ENCODE measurements at regions not wholly inside any gene's neighbourhood (a gene's known extent, or its start where the extent isn't known, plus 50 kb on each side); places are given as distances from the start of the nearest gene placed in this dataset.

GRCh38 chr20:39421571-39422105 is 459.5 kb downstream of the DHX35 start:
- no peaks in the 10 kb centered on the region for H3K4me1 ChIP-seq (ENCODE audit: control insufficient read depth in 2 of 2, insufficient read depth in 1 of 2, low read depth in 1 of 2, low read length in 2 of 2)
- H3K9ac ChIP-seq (ENCODE audit: low read depth, low read length, poor library complexity) = no peak overlapping the region
- H2BK120ac ChIP-seq (ENCODE audit: low read depth, low read length) = no peak overlapping the region
- no peak overlapping the region for H3K27ac ChIP-seq (replicated peaks; ENCODE audit: low read length)
- H2AFZ ChIP-seq (ENCODE audit: low read length) = no peak overlapping the region
- no peaks in the 10 kb centered on the region for H3K79me1 ChIP-seq (ENCODE audit: low read depth, low read length)
- H3K27me3 ChIP-seq (ENCODE audit: control insufficient read depth in 3 of 3, insufficient read depth in 3 of 3, low read depth in 1 of 3, low read length in 3 of 3) = no peaks in the 10 kb centered on the region
- no peak overlapping the region for H3K4me2 ChIP-seq (ENCODE audit: insufficient read depth, low read length, poor library complexity, severe bottlenecking)
- no CpG with 5 or more reads among the region's 5 CpGs for whole genome bisulfite sequencing, 2 donors (ENCODE audit: extremely low coverage in 2 of 2, insufficient read length in 2 of 2, insufficient replicate concordance in 1 of 2)
- no peak overlapping the region for H3K4ac ChIP-seq (ENCODE audit: low read length)
- no peaks in the 10 kb centered on the region for H3K36me3 ChIP-seq (replicated peaks in 1 of 2; ENCODE audit: control insufficient read depth in 2 of 2, insufficient read depth in 2 of 2, low read length in 2 of 2)
- H3K14ac ChIP-seq (ENCODE audit: low read length) = no peak overlapping the region
- H3K4me3 ChIP-seq (ENCODE audit: low read length in 2 of 2) = no peak overlapping the region
- H2AK5ac ChIP-seq (ENCODE audit: low read depth, low read length) = no peak overlapping the region
- no peak for DNase-seq (ENCODE audit: low spot score)
- H3K18ac ChIP-seq (ENCODE audit: low read length) = no peak overlapping the region
- H2BK5ac ChIP-seq (ENCODE audit: low read length) = no peak overlapping the region
- H3K9me3 ChIP-seq (replicated peaks in 1 of 2; ENCODE audit: control insufficient read depth in 2 of 2, insufficient read depth in 1 of 2, low read depth in 1 of 2, low read length in 2 of 2) = no peaks in the 10 kb centered on the region
- no peak overlapping the region for H3K23ac ChIP-seq (ENCODE audit: low read depth, low read length, poor library complexity)
- no peak overlapping the region for H2BK12ac ChIP-seq (ENCODE audit: low read length)
- H4K91ac ChIP-seq (ENCODE audit: low read depth, low read length, poor library complexity) = no peak overlapping the region
- no peak overlapping the region for H4K8ac ChIP-seq (ENCODE audit: low read depth, low read length)
- no peak overlapping the region for H2BK15ac ChIP-seq (ENCODE audit: low read length)

GRCh38 chr20:39412091-39412490 is 449.9 kb downstream of the DHX35 start:
- no peak overlapping the region for H2BK12ac ChIP-seq (ENCODE audit: low read length)
- H3K27ac ChIP-seq (replicated peaks; ENCODE audit: low read length) = no peak overlapping the region
- H3K18ac ChIP-seq (ENCODE audit: low read length) = no peak overlapping the region
- no peaks in the 10 kb centered on the region for H3K36me3 ChIP-seq (replicated peaks in 1 of 2; ENCODE audit: control insufficient read depth in 2 of 2, insufficient read depth in 2 of 2, low read length in 2 of 2)
- H3K9ac ChIP-seq (ENCODE audit: low read depth, low read length, poor library complexity) = no peak overlapping the region
- no peaks in the 10 kb centered on the region for H3K9me3 ChIP-seq (replicated peaks in 1 of 2; ENCODE audit: control insufficient read depth in 2 of 2, insufficient read depth in 1 of 2, low read depth in 1 of 2, low read length in 2 of 2)
- H2BK120ac ChIP-seq (ENCODE audit: low read depth, low read length) = no peak overlapping the region
- no peak overlapping the region for H2AFZ ChIP-seq (ENCODE audit: low read length)
- no peak overlapping the region for H3K4me3 ChIP-seq (ENCODE audit: low read length in 2 of 2)
- H4K91ac ChIP-seq (ENCODE audit: low read depth, low read length, poor library complexity) = no peak overlapping the region
- no peaks in the 10 kb centered on the region for H3K4me1 ChIP-seq (ENCODE audit: control insufficient read depth in 2 of 2, insufficient read depth in 1 of 2, low read depth in 1 of 2, low read length in 2 of 2)
- H2BK15ac ChIP-seq (ENCODE audit: low read length) = no peak overlapping the region
- no peak overlapping the region for H2AK5ac ChIP-seq (ENCODE audit: low read depth, low read length)
- no peaks in the 10 kb centered on the region for H3K79me1 ChIP-seq (ENCODE audit: low read depth, low read length)
- DNase-seq (ENCODE audit: low spot score) = no peak
- H2BK5ac ChIP-seq (ENCODE audit: low read length) = no peak overlapping the region
- no peak overlapping the region for H4K8ac ChIP-seq (ENCODE audit: low read depth, low read length)
- H3K27me3 ChIP-seq (ENCODE audit: control insufficient read depth in 3 of 3, insufficient read depth in 3 of 3, low read depth in 1 of 3, low read length in 3 of 3) = no peaks in the 10 kb centered on the region
- H3K4me2 ChIP-seq (ENCODE audit: insufficient read depth, low read length, poor library complexity, severe bottlenecking) = no peak overlapping the region
- H3K23ac ChIP-seq (ENCODE audit: low read depth, low read length, poor library complexity) = no peak overlapping the region
- no peak overlapping the region for H3K4ac ChIP-seq (ENCODE audit: low read length)
- no peak overlapping the region for H3K14ac ChIP-seq (ENCODE audit: low read length)

GRCh38 chr20:39399463-39399862 is 437.3 kb downstream of the DHX35 start:
- Histone ChIP-seq H3K9me3 (replicated peaks in 1 of 2; ENCODE audit: control insufficient read depth in 2 of 2, insufficient read depth in 1 of 2, low read depth in 1 of 2, low read length in 2 of 2) (no peaks in the 10 kb centered on the region), H3K18ac (ENCODE audit: low read length) (no peak overlapping the region), H3K23ac (ENCODE audit: low read depth, low read length, poor library complexity) (no peak overlapping the region), H2BK5ac (ENCODE audit: low read length) (no peak overlapping the region), H4K8ac (ENCODE audit: low read depth, low read length) (no peak overlapping the region), H3K4me1 (ENCODE audit: control insufficient read depth in 2 of 2, insufficient read depth in 1 of 2, low read depth in 1 of 2, low read length in 2 of 2) (peaks cover 0 to 7% of the 10 kb centered on the region in 2 donors), H2BK12ac (ENCODE audit: low read length) (no peak overlapping the region), H3K36me3 (replicated peaks in 1 of 2; ENCODE audit: control insufficient read depth in 2 of 2, insufficient read depth in 2 of 2, low read length in 2 of 2) (no peaks in the 10 kb centered on the region), H3K4ac (ENCODE audit: low read length) (no peak overlapping the region), H3K4me2 (ENCODE audit: insufficient read depth, low read length, poor library complexity, severe bottlenecking) (no peak overlapping the region), H3K27me3 (ENCODE audit: control insufficient read depth in 3 of 3, insufficient read depth in 3 of 3, low read depth in 1 of 3, low read length in 3 of 3) (no peaks in the 10 kb centered on the region), H2AFZ (ENCODE audit: low read length) (no peak overlapping the region), H2BK120ac (ENCODE audit: low read depth, low read length) (no peak overlapping the region), H3K9ac (ENCODE audit: low read depth, low read length, poor library complexity) (no peak overlapping the region), H2AK5ac (ENCODE audit: low read depth, low read length) (no peak overlapping the region), H3K4me3 (ENCODE audit: low read length in 2 of 2) (no peak overlapping the region), H4K91ac (ENCODE audit: low read depth, low read length, poor library complexity) (no peak overlapping the region), H3K14ac (ENCODE audit: low read length) (no peak overlapping the region), H3K79me1 (ENCODE audit: low read depth, low read length) (no peaks in the 10 kb centered on the region), H2BK15ac (ENCODE audit: low read length) (no peak overlapping the region), H3K27ac (replicated peaks; ENCODE audit: low read length) (no peak overlapping the region)
- DNase-seq (ENCODE audit: low spot score) = no peak

- Histone ChIP-seq H4K8ac (ENCODE audit: low read depth, low read length) (no peak overlapping the region), H3K27ac (replicated peaks; ENCODE audit: low read length) (no peak overlapping the region), H3K4me3 (ENCODE audit: low read length in 2 of 2) (no peak overlapping the region), H3K23ac (ENCODE audit: low read depth, low read length, poor library complexity) (no peak overlapping the region), H3K14ac (ENCODE audit: low read length) (no peak overlapping the region), H2BK12ac (ENCODE audit: low read length) (no peak overlapping the region), H3K27me3 (ENCODE audit: control insufficient read depth in 3 of 3, insufficient read depth in 3 of 3, low read depth in 1 of 3, low read length in 3 of 3) (no peaks in the 10 kb centered on the region), H4K91ac (ENCODE audit: low read depth, low read length, poor library complexity) (no peak overlapping the region), H2BK5ac (ENCODE audit: low read length) (no peak overlapping the region), H3K4me1 (ENCODE audit: control insufficient read depth in 2 of 2, insufficient read depth in 1 of 2, low read depth in 1 of 2, low read length in 2 of 2) (peaks cover 0 to 7% of the 10 kb centered on the region in 2 donors), H3K79me1 (ENCODE audit: low read depth, low read length) (no peaks in the 10 kb centered on the region), H2AK5ac (ENCODE audit: low read depth, low read length) (no peak overlapping the region), H2AFZ (ENCODE audit: low read length) (no peak overlapping the region), H2BK15ac (ENCODE audit: low read length) (no peak overlapping the region), H3K4ac (ENCODE audit: low read length) (no peak overlapping the region), H3K36me3 (replicated peaks in 1 of 2; ENCODE audit: control insufficient read depth in 2 of 2, insufficient read depth in 2 of 2, low read length in 2 of 2) (no peaks in the 10 kb centered on the region), H3K9me3 (replicated peaks in 1 of 2; ENCODE audit: control insufficient read depth in 2 of 2, insufficient read depth in 1 of 2, low read depth in 1 of 2, low read length in 2 of 2) (no peaks in the 10 kb centered on the region), H2BK120ac (ENCODE audit: low read depth, low read length) (no peak overlapping the region), H3K18ac (ENCODE audit: low read length) (no peak overlapping the region), H3K4me2 (ENCODE audit: insufficient read depth, low read length, poor library complexity, severe bottlenecking) (no peak overlapping the region), H3K9ac (ENCODE audit: low read depth, low read length, poor library complexity) (no peak overlapping the region)
- no peak for DNase-seq (ENCODE audit: low spot score)
- WGBS, 2 donors (ENCODE audit: extremely low coverage in 2 of 2, insufficient read length in 2 of 2, insufficient replicate concordance in 1 of 2) = no CpG with 5 or more reads among the region's 2 CpGs
These were observed 436.5 kb downstream of the DHX35 start for GRCh38 chr20:39398656-39399055.

Measured in neuronal stem cell (in vitro differentiated cells).